GM12864 (cell line): ENCODE measurements at regions not wholly inside any gene's neighbourhood (a gene's known extent, or its start where the extent isn't known, plus 50 kb on each side); places are given as distances from the start of the nearest gene placed in this dataset.

Experiments
- DNase-seq: peaks from one replicate; pipeline ENCODE4 v3.0.0-alpha.2; 2011; ENCODE audit warnings: low read depth
- H3K4me3 ChIP-seq: 2 replicates; pipeline ENCODE4 v1.5.1; 2011; ENCODE audit warnings: mild to moderate bottlenecking, low read depth, low read length, control low read depth
- TF ChIP-seq, protein P1 (sequence below): IDR thresholded peaks from 2 replicates; pipeline ENCODE4 v1.5.1; 2011; ENCODE audit warnings: low read depth, mild to moderate bottlenecking, moderate library complexity, low read length, control low read depth, inconsistent platforms; ENCODE audit errors: missing control alignments

GRCh38 chr11:105229761-105230160 lies 90.2 kb upstream of the CARD18 start:
- TF ChIP-seq, protein P1, sequence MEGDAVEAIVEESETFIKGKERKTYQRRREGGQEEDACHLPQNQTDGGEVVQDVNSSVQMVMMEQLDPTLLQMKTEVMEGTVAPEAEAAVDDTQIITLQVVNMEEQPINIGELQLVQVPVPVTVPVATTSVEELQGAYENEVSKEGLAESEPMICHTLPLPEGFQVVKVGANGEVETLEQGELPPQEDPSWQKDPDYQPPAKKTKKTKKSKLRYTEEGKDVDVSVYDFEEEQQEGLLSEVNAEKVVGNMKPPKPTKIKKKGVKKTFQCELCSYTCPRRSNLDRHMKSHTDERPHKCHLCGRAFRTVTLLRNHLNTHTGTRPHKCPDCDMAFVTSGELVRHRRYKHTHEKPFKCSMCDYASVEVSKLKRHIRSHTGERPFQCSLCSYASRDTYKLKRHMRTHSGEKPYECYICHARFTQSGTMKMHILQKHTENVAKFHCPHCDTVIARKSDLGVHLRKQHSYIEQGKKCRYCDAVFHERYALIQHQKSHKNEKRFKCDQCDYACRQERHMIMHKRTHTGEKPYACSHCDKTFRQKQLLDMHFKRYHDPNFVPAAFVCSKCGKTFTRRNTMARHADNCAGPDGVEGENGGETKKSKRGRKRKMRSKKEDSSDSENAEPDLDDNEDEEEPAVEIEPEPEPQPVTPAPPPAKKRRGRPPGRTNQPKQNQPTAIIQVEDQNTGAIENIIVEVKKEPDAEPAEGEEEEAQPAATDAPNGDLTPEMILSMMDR: no peak
- no peak overlapping the region for H3K4me3 ChIP-seq
- DNase-seq: no peak

DNA sequence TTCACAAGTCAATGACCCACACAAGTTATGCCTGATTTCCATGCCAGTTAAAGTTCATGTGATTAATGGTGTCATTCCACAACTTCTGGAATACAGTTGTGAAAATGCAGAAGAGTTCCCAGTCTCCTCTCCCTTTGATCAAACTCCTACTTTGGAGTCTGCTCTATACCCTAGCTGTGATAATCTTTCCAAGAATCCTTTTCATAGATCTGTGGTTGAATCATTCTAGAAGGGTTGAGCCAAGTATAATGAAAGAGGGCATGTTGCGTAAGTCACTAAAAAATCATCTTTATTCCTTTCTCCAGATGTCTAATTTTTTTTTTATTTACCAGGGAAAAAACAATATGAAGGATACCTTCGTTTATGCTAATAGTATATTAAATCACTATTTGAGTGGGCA lies 89.7 kb upstream of the CARD18 start:
- no peak for DNase-seq
- TF ChIP-seq, protein P1: no peak

GRCh38 chr11:105227363-105227762 lies 87.8 kb upstream of the CARD18 start:
- DNase-seq: no peak
- TF ChIP-seq, protein P1: no peak
- no peak overlapping the region for H3K4me3 ChIP-seq

More for the DNA sequence above, 89.7 kb upstream of the CARD18 start:
- no peak overlapping the region for H3K4me3 ChIP-seq

- TF ChIP-seq, protein P1: no peak
- no peak overlapping the region for H3K4me3 ChIP-seq
Observed at GRCh38 chr11:105226766-105227165, 87.2 kb upstream of the CARD18 start.

GRCh38 chr11:105226091-105226490 lies 86.5 kb upstream of the CARD18 start:
- no peak for DNase-seq
- H3K4me3 ChIP-seq: no peak overlapping the region
- TF ChIP-seq, protein P1: no peak

More at GRCh38 chr11:105226766-105227165, 87.2 kb upstream of the CARD18 start:
- DNase-seq: no peak

- DNase-seq: no peak
Observed at GRCh38 chr11:105224482-105225253, 85.1 kb upstream of the CARD18 start.

More at GRCh38 chr11:105224482-105225253, 85.1 kb upstream of the CARD18 start:
- TF ChIP-seq, protein P1: no peak
- H3K4me3 ChIP-seq: no peak overlapping the region
